ENCODE measurements at regions not wholly inside any gene's neighbourhood (a gene's known extent, or its start where the extent isn't known, plus 50 kb on each side); places are given as distances from the start of the nearest gene placed in this dataset.

- TF ChIP-seq CTCF (conservative IDR thresholded peaks at IDR 0.05), result no peak
- H3K27ac ChIP-seq, result no peak overlapping the region
These were observed 234.8 kb upstream of the PRICKLE1 start for GRCh38 chr12:42824327-42824726.

DNA sequence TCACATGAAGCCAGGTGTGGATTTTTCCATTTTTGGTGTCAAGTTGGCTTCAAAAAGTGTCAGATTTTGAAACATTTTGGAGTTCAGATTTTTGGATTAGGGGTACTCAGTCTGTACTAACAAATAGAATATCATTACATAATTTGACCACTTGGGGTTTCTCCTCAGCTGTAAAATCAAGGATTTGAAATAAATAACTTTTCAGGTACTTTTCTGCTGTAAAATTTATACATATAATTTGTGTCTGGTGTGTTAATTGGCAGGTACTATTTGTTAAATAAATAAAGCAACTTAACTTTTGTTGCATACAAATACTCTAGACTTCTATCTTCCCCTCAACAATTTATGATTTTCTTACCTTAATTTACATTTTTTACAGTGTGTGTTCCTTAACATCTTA lies 234.1 kb upstream of the PRICKLE1 start:
- TF ChIP-seq CTCF (conservative IDR thresholded peaks at IDR 0.05), result no peak
- H3K27ac ChIP-seq, result no peak overlapping the region

- no peak for TF ChIP-seq CTCF (conservative IDR thresholded peaks at IDR 0.05)
These were observed 230.3 kb upstream of the PRICKLE1 start for GRCh38 chr12:42819846-42820245.

GRCh38 chr12:42815068-42815467 lies 225.5 kb upstream of the PRICKLE1 start:
- no peak overlapping the region for H3K27ac ChIP-seq
- TF ChIP-seq CTCF (conservative IDR thresholded peaks at IDR 0.05), result no peak

More at GRCh38 chr12:42819846-42820245, 230.3 kb upstream of the PRICKLE1 start:
- H3K27ac ChIP-seq, result no peak overlapping the region

DNA sequence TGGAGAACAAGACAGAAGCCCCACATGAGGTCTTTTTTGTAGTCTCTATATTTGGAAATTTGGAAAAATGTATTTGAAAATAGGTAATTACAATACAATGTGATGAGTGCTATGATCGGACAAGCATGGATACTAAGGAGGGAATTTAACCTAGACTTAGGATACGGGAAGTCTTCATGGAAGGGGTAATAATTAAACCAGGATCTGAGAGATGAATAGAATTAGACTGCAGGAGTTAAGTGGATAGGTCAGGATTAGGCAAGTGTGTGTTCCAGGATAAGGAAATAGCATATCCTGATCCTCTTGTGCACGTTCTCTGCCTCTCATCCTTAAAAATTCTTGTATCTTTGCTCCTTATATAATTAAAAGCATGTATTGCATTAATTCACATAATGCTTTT lies 223.3 kb upstream of the PRICKLE1 start:
- TF ChIP-seq CTCF (conservative IDR thresholded peaks at IDR 0.05), result no peak

GRCh38 chr12:42812086-42812485 lies 222.5 kb upstream of the PRICKLE1 start:
- no peak overlapping the region for H3K27ac ChIP-seq
- TF ChIP-seq CTCF (conservative IDR thresholded peaks at IDR 0.05), result no peak

More for the DNA sequence above, 223.3 kb upstream of the PRICKLE1 start:
- H3K27ac ChIP-seq, result no peak overlapping the region

DNA sequence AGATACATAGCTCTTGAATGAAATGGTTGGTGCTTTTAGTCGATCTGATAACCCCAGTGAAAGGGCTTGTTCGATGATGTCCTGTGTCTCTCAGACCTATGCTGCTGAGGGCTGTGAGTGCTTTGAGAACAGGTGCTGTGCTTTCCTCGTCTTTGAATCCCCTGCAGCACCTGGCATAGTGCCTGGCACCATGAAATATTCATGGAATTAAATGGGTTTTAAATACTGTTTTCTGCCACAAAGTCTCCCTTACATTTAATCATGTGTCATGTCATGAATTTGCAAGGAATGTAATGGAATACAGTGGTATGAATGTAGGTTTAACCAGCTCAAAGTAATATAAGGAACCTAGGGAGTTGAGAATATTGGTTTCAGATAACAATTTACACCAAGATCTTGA lies 220.5 kb upstream of the PRICKLE1 start:
- TF ChIP-seq CTCF (conservative IDR thresholded peaks at IDR 0.05), result no peak
- H3K27ac ChIP-seq, result no peak overlapping the region

DNA sequence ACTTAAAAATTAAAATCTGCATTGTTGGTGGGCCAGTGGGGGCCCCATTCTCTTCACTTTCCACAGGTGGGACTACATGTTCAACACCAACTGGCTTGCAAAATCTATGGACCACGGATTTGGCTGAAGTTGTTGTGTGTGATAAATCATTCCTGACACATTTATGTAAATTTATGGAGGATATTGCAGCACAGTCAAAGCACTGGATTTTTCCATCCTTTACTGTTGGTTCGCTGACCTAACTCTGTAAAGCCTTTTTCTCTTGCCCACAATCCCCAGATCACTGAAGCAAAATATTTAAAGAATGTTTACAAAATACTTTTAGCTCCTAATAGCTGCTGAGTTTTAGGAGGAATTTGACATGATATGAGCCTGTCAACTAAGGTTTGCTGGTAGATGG lies 219.7 kb upstream of the PRICKLE1 start:
- no peak overlapping the region for H3K27ac ChIP-seq
- no peak for TF ChIP-seq CTCF (conservative IDR thresholded peaks at IDR 0.05)
